H1 (cell line): ENCODE measurements at regions not wholly inside any gene's neighbourhood (a gene's known extent, or its start where the extent isn't known, plus 50 kb on each side); places are given as distances from the start of the nearest gene placed in this dataset.
A peak's percentile ranks its signal among the peaks of the same experiment; 100 is the strongest.

ENCODE experiments used
- CTCF ChIA-PET: fragments of 300-600 bp; sonication (Branson Sonifier 250); formaldehyde crosslinking; loops from one replicate; lab custom pipeline; 2021; ENCODE audit not compliant: partially characterized antibody; lab: Charles Lee
- POLR2A ChIA-PET: fragments of 300-600 bp; sonication (Branson Sonifier 250); formaldehyde crosslinking; loops from one replicate; lab custom pipeline; 2021; ENCODE audit warnings: inconsistent platforms; ENCODE audit not compliant: partially characterized antibody; lab: Charles Lee
- DNase-seq, 2 experiments: peaks; one replicate each; pipeline versions ENCODE4 v3.0.0 to v3.0.0-alpha.2; 2010 to 2022; ENCODE audit warnings: low spot score in 2 of 2, low read depth in 1 of 2, mixed read lengths in 1 of 2
- FAIRE-seq: peaks from 2 replicates; lab custom pipeline; 2011; peaks lifted over from hg19 to GRCh38; lab: Jason Lieb, UNC
- H2AFZ ChIP-seq: 2 replicates; pipeline ENCODE4 v1.8.1; 2012; ENCODE audit warnings: low read length, inconsistent platforms
- H2AK5ac ChIP-seq: 2 replicates; pipeline ENCODE4 v1.6.1; 2013; ENCODE audit warnings: low read depth, low read length
- H2BK120ac ChIP-seq: replicated peaks from 2 replicates; pipeline ENCODE3; 2013; ENCODE audit warnings: low read depth, low read length, inconsistent platforms
- H2BK12ac ChIP-seq: 2 replicates; pipeline ENCODE4 v1.6.1; 2013; ENCODE audit warnings: low read depth, low read length
- H2BK15ac ChIP-seq: 2 replicates; pipeline ENCODE4 v1.6.1; 2013; ENCODE audit warnings: low read length
- H2BK20ac ChIP-seq: 2 replicates; pipeline ENCODE4 v1.6.1; 2013; ENCODE audit warnings: low read length
- H2BK5ac ChIP-seq: 2 replicates; pipeline ENCODE4 v1.6.1; 2013; ENCODE audit warnings: low read depth, low read length
- H3K14ac ChIP-seq: 2 replicates; pipeline ENCODE4 v1.6.1; 2013; ENCODE audit warnings: inconsistent platforms; ENCODE audit not compliant: insufficient read length
- H3K18ac ChIP-seq: 2 replicates; pipeline ENCODE4 v1.6.1; 2013; ENCODE audit warnings: low read length; ENCODE audit errors: extremely low read depth
- H3K23ac ChIP-seq: 2 replicates; pipeline ENCODE4 v1.6.1; 2013; ENCODE audit warnings: inconsistent platforms; ENCODE audit not compliant: insufficient read length
- H3K23me2 ChIP-seq: 2 replicates; pipeline ENCODE4 v1.6.1; 2013; ENCODE audit warnings: low read depth, low read length
- H3K27ac ChIP-seq: 2 replicates; pipeline ENCODE4 v1.6.1; 2011; ENCODE audit warnings: low read depth, low read length, inconsistent platforms
- H3K27me3 ChIP-seq, 4 experiments: replicated peaks in 1 of 4; 1 replicate in 1 of 4; 2 replicates in 3 of 4; pipeline versions ENCODE4 v1.6.1 to v1.8.1; 2011 to 2013; ENCODE audit warnings: low read length in 3 of 4, mild to moderate bottlenecking in 3 of 4, inconsistent platforms in 2 of 4, mixed read lengths in 2 of 4, moderate library complexity in 1 of 4; ENCODE audit not compliant: control insufficient read depth in 3 of 4, insufficient read depth in 3 of 4; ENCODE audit errors: extremely low read depth in 1 of 4
- H3K36me3 ChIP-seq, 4 experiments: 2 replicates each; pipeline versions ENCODE4 v1.6.1 to v1.8.1; 2011 to 2013; ENCODE audit warnings: mild to moderate bottlenecking in 4 of 4, low read length in 3 of 4, moderate library complexity in 2 of 4, control low read depth in 1 of 4, inconsistent platforms in 1 of 4; ENCODE audit not compliant: insufficient read depth in 4 of 4, control insufficient read depth in 2 of 4
- H3K4ac ChIP-seq: replicated peaks from 2 replicates; pipeline ENCODE3; 2013; ENCODE audit warnings: low read length, low read depth, mixed read lengths, inconsistent platforms; ENCODE audit not compliant: insufficient read length
- H3K4me1 ChIP-seq, 4 experiments: replicated peaks in 1 of 4; 1 replicate in 1 of 4; 2 replicates in 3 of 4; pipeline versions ENCODE4 v1.6.1 to v1.8.1; 2011 to 2013; ENCODE audit warnings: low read length in 3 of 4, inconsistent platforms in 2 of 4, mixed read lengths in 1 of 4; ENCODE audit not compliant: insufficient read depth in 4 of 4, control insufficient read depth in 3 of 4
- H3K4me2 ChIP-seq, 2 experiments: 2 replicates each; pipeline versions ENCODE4 v1.6.1 to v1.8.1; 2011 to 2013; ENCODE audit warnings: low read depth in 2 of 2, low read length in 2 of 2, control low read depth in 1 of 2, inconsistent platforms in 1 of 2, mild to moderate bottlenecking in 1 of 2; ENCODE audit not compliant: insufficient read depth in 1 of 2
- H3K4me3 ChIP-seq, 4 experiments: fragments of 200-600, 300-600 bp in 1 of 4; sonication (generic), shearing (Covaris generic), sonication (Bioruptor Twin) in 1 of 4; 2 replicates each; pipeline versions ENCODE4 v1.5.1 to v1.8.1; 2011 to 2016; ENCODE audit warnings: low read length in 4 of 4, low read depth in 3 of 4, control low read depth in 2 of 4, inconsistent platforms in 2 of 4, mild to moderate bottlenecking in 2 of 4, mixed read lengths in 1 of 4, moderate library complexity in 1 of 4; ENCODE audit not compliant: insufficient read depth in 2 of 4; ENCODE audit errors: extremely low read depth in 1 of 4
- H3K56ac ChIP-seq: replicated peaks from 2 replicates; pipeline ENCODE3; 2013; ENCODE audit warnings: low read depth, mild to moderate bottlenecking, mixed read lengths, low read length, inconsistent platforms; ENCODE audit not compliant: insufficient read length
- H3K79me1 ChIP-seq: 2 replicates; pipeline ENCODE4 v1.6.1; 2013; ENCODE audit warnings: low read depth, low read length, control low read depth
- H3K79me2 ChIP-seq, 2 experiments: 2 replicates each; pipeline versions ENCODE4 v1.6.1 to v1.8.1; 2012 to 2013; ENCODE audit warnings: low read length in 2 of 2, mild to moderate bottlenecking in 2 of 2, inconsistent platforms in 1 of 2; ENCODE audit not compliant: insufficient read depth in 2 of 2, control insufficient read depth in 1 of 2
- H3K9ac ChIP-seq, 4 experiments: replicated peaks in 1 of 4; 1 replicate in 1 of 4; 2 replicates in 3 of 4; pipeline versions ENCODE4 v1.6.1 to v1.8.1; 2011 to 2013; ENCODE audit warnings: low read depth in 3 of 4, low read length in 3 of 4, control low read depth in 2 of 4, mild to moderate bottlenecking in 2 of 4, moderate library complexity in 2 of 4, inconsistent platforms in 1 of 4; ENCODE audit errors: extremely low read depth in 1 of 4
- H3K9me3 ChIP-seq, 2 experiments: 2 replicates each; pipeline versions ENCODE4 v1.6.1 to v1.8.1; 2012 to 2013; ENCODE audit warnings: mild to moderate bottlenecking in 2 of 2, moderate library complexity in 2 of 2, control low read depth in 1 of 2, inconsistent platforms in 1 of 2, low read depth in 1 of 2, low read length in 1 of 2, mixed read lengths in 1 of 2; ENCODE audit not compliant: insufficient read depth in 2 of 2
- H4K20me1 ChIP-seq, 2 experiments: replicated peaks in 1 of 2; 2 replicates each; pipeline versions ENCODE3 to v1.8.1; 2011 to 2013; ENCODE audit warnings: inconsistent platforms in 2 of 2, low read length in 2 of 2, mild to moderate bottlenecking in 1 of 2; ENCODE audit not compliant: insufficient read depth in 2 of 2, control insufficient read depth in 1 of 2
- H4K5ac ChIP-seq: 2 replicates; pipeline ENCODE4 v1.6.1; 2013; ENCODE audit warnings: low read length, low read depth, mixed read lengths, inconsistent platforms; ENCODE audit not compliant: insufficient read length
- H4K8ac ChIP-seq: 2 replicates; pipeline ENCODE4 v1.8.0; 2013; ENCODE audit warnings: mild to moderate bottlenecking, moderate library complexity, low read length, inconsistent platforms; ENCODE audit not compliant: insufficient read depth; ENCODE audit errors: extremely low read depth
- H4K91ac ChIP-seq: replicated peaks from 2 replicates; pipeline ENCODE3; 2013; ENCODE audit warnings: low read length, mixed read lengths, inconsistent platforms; ENCODE audit not compliant: insufficient read length
- ASH2L ChIP-seq: fragments of 200-600, 300-600 bp; sonication (generic); IDR thresholded peaks from one replicate; pipeline ENCODE4 v1.7.1; 2017; ENCODE audit warnings: low read length
- BCL11A ChIP-seq, 2 experiments: IDR thresholded peaks; one replicate each; pipeline ENCODE4 v1.6.1; 2011; ENCODE audit warnings: low read depth in 2 of 2, low read length in 2 of 2, mild to moderate bottlenecking in 2 of 2
- BRCA1 ChIP-seq: IDR thresholded peaks from 2 replicates; pipeline ENCODE4 v1.6.1; 2012; ENCODE audit warnings: low read depth, low read length, improper control_type of control experiment
- CREB1 ChIP-seq: IDR thresholded peaks from 2 replicates; pipeline ENCODE4 v1.6.1; 2012; ENCODE audit warnings: inconsistent platforms
- EZH2 ChIP-seq: fragments of 200-600 bp; sonication (generic); IDR thresholded peaks from 2 replicates; pipeline ENCODE4 v1.7.1; 2012; ENCODE audit warnings: low read depth, mild to moderate bottlenecking, moderate library complexity, low read length, inconsistent platforms; ENCODE audit not compliant: severe bottlenecking
- HDAC6 ChIP-seq: IDR thresholded peaks from one replicate; pipeline ENCODE4 v1.7.1; 2012; ENCODE audit warnings: low read depth, mild to moderate bottlenecking, inconsistent platforms, low read length, moderate library complexity
- JUND ChIP-seq: IDR thresholded peaks from 2 replicates; pipeline ENCODE4 v1.6.1; 2011; ENCODE audit warnings: mild to moderate bottlenecking, improper control_type of control experiment, low read length
- MAFK ChIP-seq: IDR thresholded peaks from 2 replicates; pipeline ENCODE4 v1.6.1; 2012; ENCODE audit warnings: low read depth, mild to moderate bottlenecking, improper control_type of control experiment, low read length
- PHF8 ChIP-seq: fragments of 200-600 bp; sonication (generic); conservative IDR thresholded peaks from 2 replicates; pipeline ENCODE4 v1.7.1; 2012; ENCODE audit warnings: low read depth, mild to moderate bottlenecking, inconsistent platforms, low read length, moderate library complexity
- POLR2AphosphoS5 ChIP-seq: IDR thresholded peaks from 2 replicates; pipeline ENCODE4 v1.6.1; 2011; ENCODE audit warnings: low read depth, low read length
- RFX5 ChIP-seq: IDR thresholded peaks from 2 replicates; pipeline ENCODE4 v1.6.1; 2011; ENCODE audit warnings: low read depth, low read length, improper control_type of control experiment, borderline replicate concordance
- SP2 ChIP-seq: IDR thresholded peaks from 2 replicates; pipeline ENCODE4 v1.6.1; 2012; ENCODE audit warnings: mild to moderate bottlenecking, low read length, inconsistent platforms
- TCF12 ChIP-seq: IDR thresholded peaks from 2 replicates; pipeline ENCODE4 v1.6.1; 2011; ENCODE audit warnings: low read depth, mild to moderate bottlenecking, low read length
- WGBS, 2 experiments: shearing (Covaris generic) in 1 of 2; methylation state at CpG; one replicate each; pipeline versions ENCODE4 v1.1.6 to v1.1.7; 2013 to 2015; ENCODE audit warnings: low lambda C conversion rate in 2 of 2, mixed read lengths in 2 of 2, inconsistent platforms in 1 of 2, low coverage in 1 of 2, missing lambda C conversion rate in 1 of 2; ENCODE audit not compliant: insufficient replicate concordance in 2 of 2, insufficient coverage in 1 of 2, insufficient read length in 1 of 2; ENCODE audit errors: extremely low coverage in 1 of 2, missing lambda C conversion rate in 1 of 2; 5-methylcytosine and 5-hydroxymethylcytosine counted together
- TF ChIP-seq, protein P1 (sequence below): IDR thresholded peaks from 2 replicates; pipeline ENCODE4 v1.6.1; 2011; ENCODE audit warnings: low read depth, mild to moderate bottlenecking, low read length; ENCODE audit not compliant: insufficient read depth

DNA sequence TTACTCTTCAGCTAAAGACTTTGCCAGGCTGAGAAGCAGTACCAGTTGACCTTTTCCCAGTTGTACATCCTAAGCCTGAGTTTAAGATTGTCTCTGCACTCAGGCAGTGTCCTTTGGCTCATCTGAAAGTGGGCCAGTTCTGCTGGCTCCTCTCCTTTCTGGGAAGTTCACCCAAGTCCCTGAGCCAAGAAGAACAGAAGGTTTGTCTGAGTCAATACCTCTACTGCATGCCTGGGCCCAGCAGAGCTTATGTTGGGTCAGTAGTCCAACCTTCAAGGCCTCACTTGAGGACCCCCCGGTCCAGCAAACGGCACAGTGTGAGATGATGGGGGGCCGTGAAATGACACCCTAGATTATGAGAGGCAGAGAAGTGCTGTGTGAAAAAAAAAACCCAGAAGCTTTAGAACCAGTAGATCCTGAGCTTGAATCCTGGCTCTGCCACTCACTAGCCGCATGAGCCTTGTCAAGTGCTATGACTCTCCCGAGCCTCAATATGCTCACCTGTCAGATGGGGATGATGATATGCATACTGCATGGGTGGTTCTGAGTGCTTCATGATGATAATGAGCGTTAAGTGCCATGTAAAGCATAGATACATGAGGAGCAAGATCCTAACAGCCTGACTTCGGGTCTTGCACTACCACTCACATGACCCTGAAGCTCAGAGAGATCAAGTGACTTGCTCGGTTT, 156.0 kb downstream of the MACROH2A1 start:
- no peak for FAIRE-seq
- TF ChIP-seq TCF12 (no peak), EZH2 (no peak), MAFK (no peak), RFX5 (no peak), SP2 (no peak), ASH2L (no peak), JUND (no peak), BRCA1 (no peak), BCL11A (IDR thresholded peaks at IDR 0.05; ENCODE audit: low read depth in 2 of 2, low read length in 2 of 2) (no peak), POLR2AphosphoS5 (no peak), HDAC6 (no peak), PHF8 (no peak), CREB1 (no peak)
- TF ChIP-seq, protein P1, sequence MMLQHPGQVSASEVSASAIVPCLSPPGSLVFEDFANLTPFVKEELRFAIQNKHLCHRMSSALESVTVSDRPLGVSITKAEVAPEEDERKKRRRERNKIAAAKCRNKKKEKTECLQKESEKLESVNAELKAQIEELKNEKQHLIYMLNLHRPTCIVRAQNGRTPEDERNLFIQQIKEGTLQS: no peak

More for the DNA sequence above, 156.0 kb downstream of the MACROH2A1 start:
- Histone ChIP-seq H4K20me1 (no peaks in the 10 kb centered on the region), H3K27ac (no peak overlapping the region), H2BK20ac (no peak overlapping the region), H3K4me3 (no peak overlapping the region), H2BK15ac (no peak overlapping the region), H3K14ac (no peak overlapping the region), H2BK5ac (no peak overlapping the region), H3K9ac (no peak overlapping the region), H2BK120ac (no peak overlapping the region), H3K4me1 (peaks cover 0 to 8% (median 3%) of the 10 kb centered on the region in 4 experiments; a peak in 6 of 7 replicates), H3K23me2 (no peaks in the 10 kb centered on the region), H3K36me3 (no peaks in the 10 kb centered on the region), H3K9me3 (no peaks in the 10 kb centered on the region), H3K79me1 (no peaks in the 10 kb centered on the region), H2AK5ac (no peak overlapping the region), H2AFZ (no peak overlapping the region), H3K79me2 (no peaks in the 10 kb centered on the region), H2BK12ac (no peak overlapping the region), H3K56ac (no peak overlapping the region), H4K5ac (no peak overlapping the region), H3K23ac (no peak overlapping the region), H4K91ac (no peak overlapping the region), H3K18ac (no peak overlapping the region), H3K4ac (no peak overlapping the region), H3K27me3 (no peaks in the 10 kb centered on the region), H3K4me2 (no peak overlapping the region), H4K8ac (no peak overlapping the region)
- CTCF ChIA-PET: interaction anchor here (1.2 kb wide), 1 partner anchor 64 kb away, joined by 4 read pairs; no protein-coding TSS in a partner anchor
- WGBS, 2 experiments: 94% methylated on average over 8 of the region's 8 CpGs; no CpG with 5 or more reads in 1 of the 2 experiments
- POLR2A ChIA-PET: interaction anchor here (0.6 kb wide), 1 partner anchor 13 kb away, joined by 3 read pairs; no protein-coding TSS in a partner anchor
- DNase-seq: peak in 1 of 2 experiments; percentile 24
